Stimulated activated CD4-positive, alpha-beta T cell treated with anti-CD3 and anti-CD28 coated beads, TNF-alpha, amount 100 ng/mL, for 24 hours (primary cell): ENCODE measurements at regions not wholly inside any gene's neighbourhood (a gene's known extent, or its start where the extent isn't known, plus 50 kb on each side); places are given as distances from the start of the nearest gene placed in this dataset.

Experiments
- DNase-seq, 3 experiments: peaks; one replicate each; pipeline ENCODE4 v3.0.0-alpha.2; 2020; ENCODE audit warnings: low read depth in 3 of 3

DNA sequence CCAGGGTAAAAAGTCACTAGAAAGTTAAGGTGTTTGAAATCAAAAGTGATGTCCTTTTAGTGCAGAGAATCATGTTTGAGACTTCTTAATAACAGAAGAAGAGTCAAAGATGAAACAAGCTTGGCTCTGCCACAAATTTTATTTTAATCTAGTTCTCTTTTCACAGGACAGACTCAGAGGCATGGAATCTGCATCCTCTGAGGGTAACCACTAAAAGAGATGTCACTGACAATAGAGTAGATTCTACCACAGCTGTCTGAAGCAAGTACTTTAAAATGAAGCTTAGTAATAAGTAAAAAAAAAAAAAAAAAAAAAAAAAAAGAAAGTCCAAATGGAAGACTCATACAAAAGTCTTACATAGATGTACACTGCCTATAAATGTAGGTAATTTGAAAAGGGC is 519.7 kb upstream of the PRMT6 start:
- DNase-seq, result no peak

DNA sequence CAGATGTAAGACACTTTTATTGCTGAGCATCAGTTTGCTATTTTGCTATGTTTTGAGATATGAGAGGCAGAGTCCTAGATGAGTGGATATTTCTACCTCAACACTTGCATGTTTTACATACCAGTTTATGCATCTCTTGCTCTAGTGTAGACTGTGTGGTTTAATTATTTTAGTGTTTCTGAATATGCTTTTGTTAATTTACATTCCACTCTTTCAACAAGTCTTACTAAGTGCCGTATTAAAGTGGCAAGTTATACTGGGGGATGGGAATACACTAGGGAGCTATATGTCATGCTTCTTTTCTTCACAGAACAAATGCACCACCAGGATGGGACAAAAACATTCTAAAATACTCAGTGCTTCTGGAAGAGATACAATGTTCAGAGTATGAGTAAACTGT is 507.7 kb upstream of the PRMT6 start:
- no peak for DNase-seq

DNA sequence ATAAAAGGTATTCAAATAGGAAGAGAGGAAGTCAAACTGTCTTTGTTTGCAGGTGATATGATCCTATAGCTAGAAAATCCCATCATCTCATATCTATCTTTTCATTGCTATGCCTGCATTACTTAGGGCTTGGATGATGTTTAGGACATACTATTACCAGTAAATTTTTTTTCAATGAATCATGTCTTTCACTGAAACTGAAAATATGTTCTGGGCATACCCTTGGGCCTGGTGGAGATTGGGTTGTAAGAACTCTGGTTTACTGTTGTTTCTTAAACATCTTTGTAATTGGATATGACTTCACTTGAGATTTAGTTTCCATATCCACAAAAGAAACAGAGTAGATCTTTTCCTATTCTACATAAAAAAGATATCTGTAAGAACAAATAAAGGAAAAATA is 502.2 kb upstream of the PRMT6 start:
- DNase-seq, result no peak

DNA sequence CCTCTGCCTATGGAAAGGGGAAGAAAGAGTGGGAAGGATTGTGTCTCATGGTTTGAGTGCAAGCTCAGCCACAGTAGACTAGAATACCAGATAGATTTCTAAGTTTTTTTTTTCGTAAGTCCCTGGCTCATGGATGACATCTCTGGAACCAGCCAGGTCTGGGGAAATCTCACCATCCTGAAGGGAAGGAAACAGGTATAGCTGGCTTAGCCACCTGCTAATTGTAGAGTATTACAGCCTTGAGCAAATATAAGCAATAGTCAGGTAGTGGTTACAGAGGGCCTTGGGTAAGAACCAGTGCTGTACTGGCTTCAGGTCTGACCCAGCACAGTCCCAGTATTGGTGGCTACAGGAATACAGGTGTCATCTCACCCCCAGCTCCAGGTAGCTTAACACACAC is 500.9 kb upstream of the PRMT6 start:
- no peak for DNase-seq

DNA sequence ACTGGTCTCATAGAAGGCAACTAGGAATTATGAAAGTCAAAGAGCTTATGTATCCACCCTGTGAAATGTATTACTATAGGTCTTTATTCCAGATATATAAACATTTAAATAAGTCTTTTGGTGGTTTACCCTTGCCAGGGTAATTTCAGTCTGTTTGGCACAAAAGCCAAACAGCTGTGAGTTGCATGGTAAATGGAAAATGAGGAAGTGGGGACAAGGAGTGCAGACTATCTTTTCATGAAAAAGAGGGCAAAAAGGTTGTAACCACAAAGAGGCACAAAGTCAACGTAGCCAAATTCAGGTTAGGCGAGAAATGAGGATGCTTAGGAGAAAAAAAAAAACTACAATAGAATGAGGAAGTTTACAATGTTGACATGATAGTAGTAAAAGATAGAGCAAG is 492.3 kb upstream of the PRMT6 start:
- no peak for DNase-seq

DNA sequence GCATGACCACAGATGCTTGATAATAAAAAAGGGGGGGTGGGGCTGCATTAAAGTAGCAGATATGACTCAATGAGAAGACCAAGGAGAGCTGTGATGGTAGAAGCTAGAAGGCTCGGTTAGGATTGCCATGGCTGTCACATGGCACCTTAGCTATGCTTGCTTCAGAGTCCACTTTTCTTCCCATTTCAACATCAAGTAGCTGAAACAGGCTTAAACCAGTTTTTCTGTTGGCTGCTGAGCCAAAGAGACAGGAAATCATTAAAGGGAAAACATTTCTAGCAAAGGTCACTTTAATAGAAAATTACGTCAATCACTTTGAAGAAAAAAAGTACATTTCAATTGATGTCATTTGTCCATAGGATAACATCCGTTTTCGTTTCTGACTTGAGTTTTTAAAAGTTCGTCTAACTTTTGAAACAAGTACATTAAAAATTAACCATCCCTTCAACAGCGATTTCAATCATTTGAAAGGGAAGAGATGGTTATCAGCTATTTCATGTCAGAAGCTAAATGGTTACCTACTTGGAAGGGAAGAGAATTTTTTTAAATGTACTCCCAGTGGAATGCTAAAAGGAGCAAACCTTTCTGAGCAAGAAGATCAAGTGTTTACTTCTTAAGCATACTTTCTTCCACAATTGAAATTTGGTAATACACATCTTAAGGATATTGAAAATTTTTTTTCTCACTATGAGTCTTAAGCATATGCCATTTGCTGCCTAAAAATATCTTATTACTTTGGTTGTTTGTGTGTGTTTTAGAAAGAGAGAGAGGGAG is 488.1 kb upstream of the PRMT6 start:
- no peak for DNase-seq

DNA sequence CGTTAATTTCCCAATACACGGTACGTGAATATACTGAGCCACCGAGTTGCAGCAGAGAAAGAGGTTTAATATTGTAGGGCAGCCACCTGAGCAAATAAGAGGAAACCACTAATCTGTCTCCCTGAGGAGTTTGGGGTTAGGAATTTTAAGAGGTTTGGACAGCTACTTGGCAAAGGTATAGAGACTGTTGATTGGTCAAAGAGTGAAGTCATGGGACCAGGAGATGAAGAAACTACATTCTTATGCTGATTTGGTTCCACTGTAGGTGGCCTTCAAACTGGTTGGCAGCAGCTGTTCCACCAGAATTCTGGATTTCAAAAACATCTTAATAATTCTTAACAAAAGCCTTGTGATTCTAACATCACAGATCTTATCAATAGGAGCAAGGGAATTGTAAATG is 485.4 kb upstream of the PRMT6 start:
- no peak for DNase-seq

DNA sequence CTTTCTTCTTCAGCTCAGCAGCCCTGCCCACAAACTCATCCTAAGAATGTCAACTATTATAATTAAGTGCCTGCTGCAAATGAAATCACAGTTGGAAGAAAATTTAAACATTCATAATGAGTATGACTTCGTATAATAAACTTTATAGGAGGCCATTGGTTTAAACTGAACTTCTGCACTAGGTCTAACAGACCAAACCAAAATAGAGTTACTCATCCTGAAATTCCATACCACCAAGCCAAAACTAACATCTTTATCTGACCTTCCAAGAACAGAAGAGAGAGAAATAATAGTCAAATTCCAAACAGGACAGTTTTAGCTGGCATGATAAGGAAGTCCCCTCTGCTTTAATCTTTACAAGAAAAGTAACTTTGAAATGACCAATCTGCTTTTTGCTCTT is 472.4 kb upstream of the PRMT6 start:
- no peak for DNase-seq

DNA sequence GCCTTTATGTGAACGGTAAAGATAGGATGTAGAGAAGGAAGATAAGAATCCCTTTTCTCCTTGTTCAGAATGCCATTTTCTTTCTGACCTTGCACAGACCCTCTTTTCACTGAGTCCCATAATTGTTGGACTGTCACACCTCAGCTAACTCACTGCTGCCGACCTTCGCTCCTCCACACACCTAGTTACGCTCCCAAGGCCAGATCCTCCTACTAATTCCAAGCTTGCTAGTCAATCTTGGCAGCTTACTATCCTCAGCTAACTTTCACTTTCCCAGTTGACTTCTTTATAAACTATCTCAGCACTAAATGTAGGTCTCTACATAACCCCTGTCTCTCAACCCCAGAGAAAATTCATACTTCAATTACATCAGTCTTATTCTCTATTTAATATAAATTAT is 471.8 kb upstream of the PRMT6 start:
- no peak for DNase-seq

DNA sequence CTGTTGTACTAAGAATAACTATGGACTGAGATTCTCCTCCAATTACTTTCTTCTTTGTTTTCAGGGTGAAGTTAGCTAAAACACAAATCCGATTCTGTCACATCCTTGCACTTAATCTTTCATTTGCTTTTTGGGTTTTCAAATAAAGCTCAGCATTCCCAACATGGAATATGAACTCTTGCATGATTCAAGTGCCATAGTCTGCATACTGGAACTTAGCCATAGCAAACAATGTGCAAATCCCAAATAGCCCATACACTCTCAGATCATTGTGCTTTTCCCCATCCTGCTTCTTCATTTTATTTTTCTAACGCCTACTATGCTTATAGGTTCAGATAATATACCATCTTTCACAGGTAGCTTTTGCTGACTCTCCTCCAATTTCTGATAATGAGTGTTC is 455.8 kb upstream of the PRMT6 start:
- DNase-seq, result no peak

DNA sequence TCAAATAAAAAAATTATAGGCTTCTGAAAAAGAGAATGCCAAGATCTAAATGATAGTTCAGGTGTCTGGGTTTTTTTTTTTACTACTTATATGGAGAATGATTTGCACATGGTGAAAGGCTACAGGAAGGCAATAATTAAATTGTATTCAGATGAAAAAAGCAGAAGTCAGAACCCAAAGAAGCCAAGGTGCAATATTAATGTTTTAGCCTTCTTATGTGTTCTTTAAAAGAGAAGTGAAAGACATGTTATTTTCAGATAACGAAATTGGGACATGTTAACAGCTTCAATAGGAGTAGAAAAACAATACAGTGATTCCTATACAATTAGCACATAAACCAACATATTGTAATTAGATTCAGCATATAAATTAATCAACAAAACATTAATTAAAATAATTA is 452.9 kb upstream of the PRMT6 start:
- DNase-seq, result no peak

DNA sequence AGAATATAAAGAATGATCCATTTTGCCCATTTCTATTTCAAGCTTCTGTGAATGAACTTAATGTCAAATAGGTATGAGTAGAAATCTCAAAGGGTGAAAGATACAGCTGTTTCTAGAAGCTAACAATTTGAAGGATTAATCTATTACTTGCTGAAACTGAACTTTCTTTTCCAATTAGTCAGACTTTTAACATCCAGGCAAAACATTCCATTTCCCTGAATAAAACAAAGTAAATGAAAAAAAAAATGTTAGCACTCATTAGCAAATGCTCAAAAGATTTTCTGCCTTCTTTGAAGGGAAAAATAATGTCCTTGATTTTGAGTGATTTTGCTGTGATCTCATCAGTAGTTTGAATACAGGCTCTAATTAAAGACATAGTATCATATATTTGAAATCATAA is 447.6 kb upstream of the PRMT6 start:
- no peak for DNase-seq

DNA sequence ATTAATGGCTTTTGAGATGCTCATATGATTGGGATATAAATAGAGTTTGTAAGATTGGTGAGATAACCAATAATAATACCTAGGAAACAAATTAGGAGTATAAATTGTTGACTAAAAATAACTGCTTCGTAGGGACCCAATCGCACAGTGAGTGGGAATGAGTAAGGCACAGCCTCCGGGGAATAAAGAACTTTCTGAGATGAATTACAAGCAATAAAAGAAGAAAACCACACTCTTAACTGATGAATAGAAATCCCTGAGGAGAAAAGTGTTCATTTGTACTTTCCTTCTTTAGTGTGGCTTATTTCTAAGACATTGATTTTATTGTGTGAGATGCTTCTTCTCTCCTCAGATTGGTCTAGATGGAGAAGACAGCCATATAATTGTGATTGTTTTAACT is 443.4 kb upstream of the PRMT6 start:
- no peak for DNase-seq

DNA sequence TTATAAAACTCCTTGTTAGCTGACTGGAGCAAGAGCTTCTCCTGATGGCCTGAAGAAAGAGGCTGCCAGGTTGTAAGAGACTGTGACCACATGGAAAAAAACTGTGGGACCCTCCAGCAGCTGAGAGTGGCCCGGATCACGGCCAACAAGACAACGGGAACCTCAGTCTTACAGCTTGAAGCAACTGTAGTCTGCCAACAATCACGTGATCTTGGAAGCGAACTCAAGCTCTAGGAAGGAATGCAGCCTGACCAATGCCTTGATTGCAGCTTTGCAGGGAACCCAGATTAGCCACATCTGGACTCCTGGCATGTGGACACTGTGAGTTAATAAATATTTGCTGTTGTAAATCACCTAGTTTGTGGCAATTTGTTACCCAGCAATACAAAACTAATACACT is 442.6 kb upstream of the PRMT6 start:
- no peak for DNase-seq

DNA sequence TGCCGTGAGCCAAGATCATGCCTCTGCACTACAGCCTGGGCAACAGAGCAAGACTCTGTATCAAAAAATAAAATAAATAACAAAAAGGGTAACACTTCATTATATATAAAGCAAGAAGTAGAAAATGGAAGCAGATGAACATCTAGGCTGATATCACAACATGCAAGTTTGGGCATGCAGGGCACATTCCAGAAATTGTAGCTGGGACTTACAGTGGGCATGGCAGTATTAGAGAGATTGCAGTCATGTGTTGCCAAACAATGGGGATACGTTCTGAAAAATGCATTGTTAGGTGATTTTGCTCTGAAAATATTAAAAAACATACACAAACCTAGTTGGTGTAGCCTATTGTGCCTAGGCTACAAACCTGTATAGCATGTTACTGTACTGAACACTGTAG is 441.0 kb upstream of the PRMT6 start:
- DNase-seq, result no peak

DNA sequence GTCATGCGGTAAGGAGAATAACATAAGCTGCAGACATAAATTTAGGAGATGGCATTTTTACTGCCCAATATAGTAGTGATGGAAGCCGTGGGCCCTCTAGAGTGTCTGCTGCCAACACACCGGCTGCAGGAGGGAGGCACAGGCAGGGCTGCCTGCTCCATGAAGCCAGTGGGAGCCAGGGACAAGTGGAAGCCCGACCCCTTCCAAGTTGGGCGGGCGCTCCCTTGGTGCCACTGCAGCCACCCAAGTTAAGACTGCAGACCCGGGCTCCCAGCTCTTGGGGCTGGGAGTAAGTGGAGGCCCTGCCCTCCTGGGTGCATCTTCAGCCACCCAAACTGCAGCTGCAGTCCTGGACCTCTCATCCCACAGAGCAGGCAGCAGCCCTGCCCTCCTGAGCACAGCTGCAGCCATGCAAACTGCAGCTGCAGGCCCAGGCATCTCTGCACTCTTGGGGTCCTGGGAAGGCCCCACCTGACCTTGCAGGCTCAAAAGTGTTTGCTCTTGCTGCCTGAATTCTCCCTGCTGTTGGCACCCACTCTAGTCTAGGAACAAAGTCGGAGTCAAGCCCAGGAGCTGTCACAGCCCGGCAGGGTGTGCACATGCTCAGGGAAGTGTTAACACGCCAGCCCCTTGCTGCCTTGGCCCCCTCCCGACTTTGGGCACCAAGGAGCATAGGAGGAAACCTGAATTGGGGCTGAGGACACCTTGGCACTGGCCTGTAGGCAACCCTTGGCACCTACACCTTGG is 437.2 kb upstream of the PRMT6 start:
- no peak for DNase-seq

DNA sequence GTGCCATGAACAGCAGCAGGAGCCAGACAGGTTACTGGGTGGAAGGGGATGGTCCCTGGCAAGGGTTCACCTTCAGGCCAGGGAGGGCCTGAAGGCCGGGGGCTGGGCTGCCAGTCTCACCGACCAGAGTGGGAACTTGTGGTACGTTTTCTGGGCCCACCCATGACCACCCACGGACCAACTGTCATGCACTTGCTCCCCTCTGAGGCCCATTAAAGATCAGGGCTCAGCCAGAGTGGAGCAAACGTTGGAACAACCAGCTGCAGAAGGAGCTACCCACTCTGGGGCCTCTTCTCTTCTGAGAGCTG is 436.7 kb upstream of the PRMT6 start:
- no peak for DNase-seq

DNA sequence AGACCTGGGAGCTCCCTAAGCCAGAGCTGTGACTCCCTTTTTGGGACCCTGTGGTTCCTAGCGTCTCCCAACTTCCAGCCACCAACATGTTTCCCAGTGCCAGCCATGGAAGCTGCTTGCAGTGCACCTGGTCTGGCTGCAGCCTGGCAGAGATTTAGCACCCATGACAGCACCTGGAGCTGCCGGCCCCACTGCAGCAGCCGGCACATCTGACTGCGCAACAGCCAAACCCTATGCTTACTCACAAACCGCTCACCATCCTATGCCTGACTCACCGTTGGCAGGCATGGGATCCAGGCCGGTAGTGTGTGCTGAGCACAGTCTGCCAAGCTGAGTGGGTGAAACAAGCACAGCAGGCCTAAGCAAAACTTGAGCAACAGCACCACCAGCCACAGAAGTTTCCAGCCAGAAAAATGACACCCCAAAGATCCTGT is 435.9 kb upstream of the PRMT6 start:
- no peak for DNase-seq

DNA sequence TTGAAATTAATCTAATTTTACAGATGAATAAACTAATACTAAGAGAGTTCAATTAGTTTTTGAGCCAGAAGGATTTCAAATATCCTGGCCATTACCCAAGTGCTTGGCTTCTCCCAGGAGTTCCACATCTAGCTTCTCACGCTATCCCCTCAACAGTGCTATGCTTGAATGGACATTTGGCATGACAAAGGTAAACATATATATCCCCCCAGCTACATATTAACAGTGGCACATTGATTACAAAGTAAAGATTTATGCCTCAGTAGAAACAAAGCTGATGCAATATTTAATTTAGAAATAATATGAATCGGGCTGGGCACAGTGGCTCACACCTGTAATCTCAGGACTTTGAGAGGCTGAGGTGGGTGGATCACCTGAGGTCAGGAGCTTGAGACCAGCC is 434.6 kb upstream of the PRMT6 start:
- no peak for DNase-seq

DNA sequence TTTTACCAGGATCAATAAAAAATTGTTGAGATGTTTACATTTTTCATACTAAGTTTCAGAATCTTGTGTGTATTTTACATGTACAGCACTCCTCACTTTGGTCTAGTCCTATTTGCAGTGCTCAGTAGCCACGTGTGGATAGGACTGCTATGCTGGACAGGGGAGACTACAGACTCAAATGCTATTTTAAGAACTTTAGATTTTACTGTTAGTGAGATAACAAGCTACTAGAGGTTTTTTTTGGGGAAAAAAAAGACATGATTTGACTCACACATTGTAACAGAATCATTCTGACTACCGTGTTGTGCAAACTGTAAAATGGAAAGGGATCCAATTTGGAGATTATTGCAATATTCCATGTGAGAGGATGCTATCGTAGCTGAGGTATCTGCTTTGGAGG is 418.9 kb upstream of the PRMT6 start:
- no peak for DNase-seq

DNA sequence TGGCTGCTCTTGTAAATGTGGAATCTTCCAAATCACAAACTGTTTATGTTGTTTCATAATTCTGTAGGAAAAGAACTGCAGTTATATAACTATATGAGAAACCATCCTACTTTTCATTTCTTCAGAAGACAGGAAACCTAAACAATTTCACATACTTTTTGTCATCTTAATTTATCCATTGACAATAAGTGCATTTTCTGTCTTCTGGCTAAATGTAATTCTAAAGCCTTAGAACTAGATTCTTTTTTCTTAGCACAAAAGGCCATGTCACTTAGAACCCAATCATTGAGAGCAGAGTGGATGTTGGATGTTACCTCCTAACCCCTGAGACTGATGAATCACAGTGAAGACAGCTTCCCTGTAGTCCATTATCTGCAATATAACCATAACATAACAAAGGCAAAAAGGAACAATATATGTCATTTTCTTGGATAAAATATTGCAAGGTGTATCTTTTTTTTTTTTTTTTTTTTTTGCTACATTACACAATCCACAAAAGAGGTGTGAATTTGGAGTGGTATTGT is 410.2 kb upstream of the PRMT6 start:
- DNase-seq, result no peak

DNA sequence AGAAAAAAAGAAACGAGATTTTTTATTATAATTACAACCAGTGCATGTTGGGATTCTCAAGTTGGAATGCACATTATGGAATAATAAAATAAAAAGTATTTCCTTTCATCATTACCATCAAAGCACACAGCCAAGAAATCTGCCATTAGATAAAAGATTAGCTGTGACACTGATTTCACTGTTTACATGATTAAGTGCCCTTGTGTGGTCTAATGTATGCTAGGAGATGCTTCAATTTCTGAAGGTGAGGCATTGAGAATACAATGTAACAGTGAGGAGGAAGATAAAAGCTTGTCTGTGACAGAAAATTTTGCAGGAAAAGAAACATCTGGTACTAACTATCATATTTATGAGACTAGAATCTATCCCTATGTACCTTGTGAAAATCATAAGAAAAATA is 409.7 kb upstream of the PRMT6 start:
- no peak for DNase-seq

DNA sequence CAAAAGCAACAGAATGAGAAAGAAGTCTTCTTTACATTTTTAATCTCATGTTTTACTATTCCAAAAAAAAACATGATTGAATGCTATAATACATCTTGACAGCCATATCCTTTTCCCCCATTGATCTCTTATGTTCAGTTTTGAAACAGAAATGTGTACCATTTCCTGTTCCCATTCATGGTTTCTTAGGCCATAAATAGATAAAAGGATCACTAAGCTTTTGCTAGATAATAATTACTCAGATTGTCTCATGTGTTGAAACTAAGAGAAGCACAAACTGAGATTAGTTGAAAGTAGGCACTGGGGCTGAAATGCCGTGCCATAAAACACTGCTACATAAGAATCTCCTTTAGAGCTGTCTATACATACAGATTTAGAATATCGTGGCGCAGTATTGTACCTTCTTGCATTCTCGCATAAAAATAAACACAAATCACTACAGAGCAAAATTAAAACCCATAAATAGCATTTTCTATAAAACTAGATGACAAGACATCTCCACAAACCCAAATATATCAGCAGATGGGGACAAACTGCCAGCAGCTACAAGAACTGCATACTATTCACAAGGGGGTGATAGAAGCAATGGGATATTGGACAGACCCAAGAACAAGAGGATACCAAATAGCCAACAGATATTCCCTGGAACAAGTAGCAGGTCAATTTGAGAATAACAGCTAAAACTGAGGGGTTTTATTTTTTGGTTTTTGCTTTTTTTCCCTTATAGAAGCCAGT is 405.3 kb upstream of the PRMT6 start:
- DNase-seq, result no peak
